GM19463 (cell line): ENCODE measurements at regions not wholly inside any gene's neighbourhood (a gene's known extent, or its start where the extent isn't known, plus 50 kb on each side); places are given as distances from the start of the nearest gene placed in this dataset.
"Not testable (repeated sequence)": the region's sequence is repeated elsewhere in the genome, so short reads cannot be mapped to it uniquely, and the experiment has no call there.

ENCODE experiments used
- ATAC-seq: cut with Tn5 transposase; IDR thresholded peaks from one replicate; pipeline ENCODE4 v1.9.1; 2021; ENCODE audit warnings: mild to moderate bottlenecking, moderate library complexity; ENCODE audit not compliant: unreplicated experiment

DNA sequence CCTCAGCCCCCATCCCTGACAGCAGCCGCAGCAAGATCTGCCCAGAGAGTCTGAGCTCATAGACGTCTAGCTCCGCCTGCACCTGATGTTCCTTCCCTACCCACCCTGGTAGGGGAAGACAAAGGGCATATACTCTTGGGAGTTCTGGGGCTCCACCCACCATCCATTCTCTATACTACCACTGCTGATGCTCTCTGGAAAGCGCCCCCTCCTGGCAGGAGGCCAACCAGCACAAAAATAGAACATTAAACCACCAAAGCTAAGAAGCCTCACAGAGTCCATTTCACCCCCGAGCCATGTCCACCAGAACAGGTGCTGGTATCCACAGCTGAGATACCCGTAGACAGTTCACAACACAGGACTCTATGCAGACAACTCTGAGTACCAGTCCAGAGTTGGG is 662.6 kb upstream of the FAM98A start:
- no peak for ATAC-seq

DNA sequence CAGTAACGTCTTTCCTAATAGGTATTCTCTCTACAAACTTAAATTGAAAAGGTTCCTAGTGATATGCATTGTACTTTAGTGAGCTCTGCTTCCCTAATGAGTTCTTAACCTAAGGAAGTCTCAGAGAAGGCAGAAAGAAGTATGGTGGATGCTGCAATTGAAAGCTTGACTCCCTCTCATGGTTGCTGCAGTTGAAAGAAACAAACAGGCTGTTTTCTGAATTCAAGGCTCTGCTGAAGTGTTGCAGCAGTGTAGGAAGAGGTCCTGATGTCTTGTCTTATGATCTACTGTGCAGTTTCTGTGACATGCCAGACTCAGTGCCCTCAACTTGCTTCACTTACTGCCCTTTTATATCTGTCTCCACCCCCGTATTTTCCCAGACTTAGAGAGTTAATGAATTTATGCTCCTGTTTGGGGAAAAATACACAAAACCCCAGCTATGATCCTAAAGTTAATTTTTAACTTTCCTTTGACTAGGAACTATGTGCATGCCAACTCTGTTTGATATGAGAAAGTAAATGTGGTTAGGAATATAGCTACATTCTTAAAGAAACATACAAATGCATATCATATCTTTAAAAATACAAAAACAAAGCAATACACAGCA is 655.3 kb upstream of the FAM98A start:
- no peak for ATAC-seq

DNA sequence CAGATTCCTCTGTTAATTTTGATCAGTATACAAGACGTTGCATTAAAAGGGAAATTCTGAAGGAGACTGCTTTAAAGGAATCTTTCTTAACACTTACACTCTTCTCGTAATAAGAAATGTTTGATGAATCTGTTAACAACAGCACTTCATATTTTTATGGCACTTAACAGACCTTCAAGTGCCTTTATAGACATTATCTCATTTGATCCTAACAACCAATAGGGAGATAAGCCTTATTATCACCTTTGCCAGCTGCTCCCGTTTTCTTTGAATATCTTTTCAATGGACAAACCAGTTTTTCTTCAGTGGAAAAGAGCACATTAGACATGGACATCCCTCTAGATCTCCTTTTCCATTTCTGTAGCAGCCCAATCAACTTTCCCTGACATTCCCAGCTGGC is 653.0 kb upstream of the FAM98A start:
- ATAC-seq: no peak

DNA sequence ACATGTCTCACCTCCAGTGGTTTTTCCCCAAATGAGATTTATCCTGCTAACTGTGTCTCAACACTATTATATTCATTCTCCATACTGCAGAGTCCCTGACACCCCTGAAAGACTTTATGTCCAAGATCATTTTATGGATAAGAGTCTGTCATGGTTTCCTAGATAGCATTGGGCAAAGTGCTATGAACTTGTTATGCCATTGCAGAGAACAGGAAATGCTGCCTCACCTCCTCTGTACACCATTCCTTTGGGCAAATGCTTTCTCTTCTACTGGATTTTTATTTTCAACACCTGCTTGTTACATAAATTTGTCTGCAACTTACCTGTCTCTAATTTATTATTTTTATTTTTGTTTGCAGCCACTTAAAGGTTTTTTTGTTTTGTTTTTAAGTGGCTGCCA is 652.5 kb upstream of the FAM98A start:
- no peak for ATAC-seq

DNA sequence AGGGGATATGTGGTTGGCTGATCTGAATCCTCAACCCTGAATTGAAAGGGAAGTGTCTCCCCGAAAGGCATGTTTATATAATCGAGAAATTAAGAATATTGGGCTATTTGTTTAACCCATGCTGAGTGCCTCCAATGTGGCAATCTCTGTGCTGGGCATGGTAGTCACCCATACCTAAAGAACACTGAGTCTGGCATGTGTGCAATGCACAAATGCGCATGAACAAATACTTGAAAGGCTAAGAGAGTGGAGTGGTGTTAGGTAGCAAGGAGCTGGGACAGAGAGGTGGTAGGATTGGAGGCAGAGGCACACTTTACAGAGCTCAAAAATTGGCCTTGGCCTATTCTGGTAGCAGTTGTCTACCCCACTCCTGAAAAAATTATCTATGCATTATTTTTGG is 645.1 kb upstream of the FAM98A start:
- no peak for ATAC-seq

DNA sequence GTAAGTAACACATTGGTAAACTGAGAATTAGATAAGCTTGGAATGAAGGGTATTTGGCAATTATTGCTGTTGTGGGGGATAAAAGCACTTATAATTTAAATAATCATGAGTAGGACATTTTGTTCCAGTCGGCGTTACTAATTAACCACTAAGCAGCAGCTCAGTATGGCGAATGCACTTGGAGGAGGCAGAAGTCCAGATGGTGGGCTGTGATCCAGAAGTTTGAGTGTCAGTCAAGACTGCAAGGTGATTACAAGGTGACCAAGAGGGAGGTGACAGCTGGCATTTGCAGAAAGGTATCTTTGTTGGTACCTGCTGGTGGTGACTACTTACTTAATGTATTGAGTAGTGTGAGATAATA is 643.6 kb upstream of the FAM98A start:
- no peak for ATAC-seq

DNA sequence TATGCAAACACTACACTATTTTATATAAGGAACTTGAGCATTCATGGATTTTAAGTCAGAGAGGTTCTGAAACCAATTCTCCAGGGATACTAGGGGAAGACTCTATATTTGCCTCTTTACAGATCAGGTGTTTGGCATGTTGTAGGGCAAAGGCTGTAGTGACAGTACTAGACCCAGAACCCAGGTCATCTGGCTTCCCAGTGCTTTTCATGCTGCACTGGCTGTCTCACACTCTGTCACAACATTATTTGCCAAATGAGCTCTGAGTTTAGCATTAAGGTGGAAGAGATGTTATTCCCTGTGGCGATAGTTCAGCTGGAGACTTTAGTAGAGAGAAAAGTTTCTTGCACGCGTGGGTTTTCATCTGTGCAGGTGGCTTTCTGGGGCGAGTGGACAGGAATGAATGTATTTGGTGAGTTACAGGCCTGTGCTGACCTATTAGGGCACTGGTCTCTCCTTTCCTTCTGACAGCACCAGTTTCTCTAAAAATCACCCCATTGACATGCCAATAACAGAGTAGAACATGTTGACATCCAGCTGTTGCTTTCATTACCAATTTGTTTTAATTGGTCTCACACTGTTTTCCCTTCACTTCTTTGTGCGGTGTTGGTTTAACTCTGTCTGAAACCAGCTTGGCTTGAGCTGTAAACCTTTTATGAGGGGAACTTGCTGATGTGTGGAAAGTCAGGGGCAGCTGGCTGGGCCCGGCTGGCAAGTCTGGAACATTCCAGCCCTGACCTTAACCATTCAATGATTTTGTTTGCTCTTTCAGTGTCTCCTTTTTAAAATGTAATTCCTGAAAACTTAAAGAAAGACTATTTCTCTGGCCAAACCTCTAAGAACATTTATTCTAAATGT is 643.0 kb upstream of the FAM98A start:
- ATAC-seq: no peak

DNA sequence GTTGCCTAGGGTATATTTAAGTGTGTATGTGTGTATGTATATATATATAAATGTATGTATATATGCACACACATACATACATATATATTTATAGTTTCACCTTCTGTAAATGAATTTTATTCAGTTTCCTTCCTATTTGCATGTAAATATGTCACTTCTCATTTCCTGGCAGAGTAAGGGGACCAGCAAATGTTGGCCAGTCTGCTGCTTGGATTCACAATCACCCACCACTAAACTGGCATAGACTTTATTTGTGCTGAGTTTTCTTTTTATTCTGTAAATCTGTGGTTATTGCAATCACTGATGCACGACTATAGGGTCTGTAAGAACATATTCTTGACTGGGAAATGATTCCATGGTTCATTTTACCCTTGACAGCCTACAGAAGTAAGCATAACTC is 640.4 kb upstream of the FAM98A start:
- no peak for ATAC-seq

DNA sequence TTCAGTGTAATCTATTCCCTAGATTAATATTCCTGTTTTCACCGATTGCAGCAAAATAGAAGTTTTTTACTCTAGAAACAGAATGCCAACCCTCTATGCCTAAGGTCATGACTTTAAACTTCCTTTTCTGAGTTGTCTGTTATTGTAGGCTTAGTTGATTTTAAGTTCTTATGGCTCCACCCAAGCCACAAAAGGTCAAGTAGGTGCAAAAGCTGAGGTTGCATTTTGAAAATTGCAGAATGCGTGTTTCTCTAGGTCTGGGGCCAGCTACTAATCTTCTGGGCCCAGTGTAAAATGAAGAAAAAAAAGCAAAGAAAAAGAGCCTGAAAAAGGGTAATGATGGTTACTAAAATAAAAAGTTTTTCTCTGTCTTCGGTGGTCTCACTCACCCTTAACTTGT is 635.7 kb upstream of the FAM98A start:
- ATAC-seq: no peak

DNA sequence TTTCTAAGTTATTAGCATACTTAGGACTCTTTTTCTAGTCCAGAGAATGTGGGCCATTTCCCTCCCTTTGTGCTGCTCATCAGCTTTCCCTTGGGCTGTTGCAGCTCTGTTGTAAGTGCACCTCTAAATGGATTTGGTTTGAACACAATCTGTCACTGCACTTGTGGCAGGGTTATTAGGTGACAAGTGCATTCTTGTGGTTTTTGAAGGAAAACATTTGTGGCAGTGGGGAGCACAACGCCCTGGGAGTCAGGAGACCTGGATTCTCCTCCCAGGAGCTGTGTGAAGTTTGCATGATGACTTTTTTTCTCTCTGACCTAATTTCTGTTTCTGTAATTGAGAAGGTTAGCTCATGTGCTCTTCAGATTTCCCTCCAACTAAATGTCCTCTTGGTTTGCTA is 630.9 kb upstream of the FAM98A start:
- ATAC-seq: no peak

DNA sequence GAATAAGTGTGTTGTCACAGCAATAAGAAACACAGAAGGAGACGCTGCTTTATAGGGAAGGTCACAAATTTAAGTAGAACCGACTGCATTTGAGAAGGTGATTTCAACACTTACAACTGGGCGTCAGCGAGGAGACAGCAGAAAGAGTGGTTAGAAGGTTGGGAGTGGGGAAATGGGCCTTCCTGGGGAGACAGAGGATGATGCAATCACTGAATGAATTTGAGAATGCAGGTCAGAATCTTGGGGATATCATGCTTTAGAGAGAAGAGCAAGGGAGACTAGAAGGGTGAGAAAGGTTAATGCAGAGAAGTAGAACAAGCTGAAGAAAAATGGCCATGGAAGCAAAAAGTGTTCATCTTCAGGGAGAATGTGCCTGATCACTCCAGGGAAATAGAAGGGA is 616.1 kb upstream of the FAM98A start:
- ATAC-seq: no peak

DNA sequence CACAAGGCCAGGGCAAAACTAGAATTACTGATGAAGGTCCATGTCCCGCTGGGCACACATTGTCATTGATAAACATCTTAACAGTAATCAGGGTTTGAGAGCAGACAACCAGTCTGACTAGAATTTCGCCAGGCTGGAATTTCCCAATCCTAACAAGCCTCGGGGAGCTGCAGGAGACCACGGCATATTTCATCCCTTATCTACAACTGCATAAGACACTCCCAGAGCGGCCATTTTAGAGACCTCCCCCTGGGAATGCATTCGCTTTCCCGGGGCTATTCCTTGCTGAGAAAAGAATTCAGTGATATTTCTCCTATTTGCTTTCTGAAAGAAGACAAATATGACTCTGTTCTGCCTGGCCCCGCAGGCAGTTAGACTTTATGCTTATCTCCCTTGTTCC is 611.3 kb upstream of the FAM98A start:
- not testable (repeated sequence) for ATAC-seq

DNA sequence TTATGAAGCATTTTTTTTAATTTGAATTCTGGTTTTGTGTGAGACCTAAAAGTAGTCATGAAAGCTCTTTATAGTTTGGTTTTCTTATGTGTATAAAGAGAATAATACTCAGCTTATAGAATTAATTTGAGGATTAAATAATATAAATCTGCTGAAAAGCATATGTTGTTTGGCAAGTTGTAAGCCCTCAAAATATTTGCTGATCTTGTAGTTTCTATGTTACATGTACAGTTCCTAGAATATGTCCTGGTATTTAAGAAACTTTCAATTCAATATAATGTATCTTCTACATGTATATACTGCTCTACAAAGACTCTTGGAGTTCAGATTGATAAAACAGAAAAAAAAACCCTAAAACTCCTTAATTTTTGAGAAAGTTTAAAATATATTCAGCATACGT is 605.5 kb upstream of the FAM98A start:
- no peak for ATAC-seq

DNA sequence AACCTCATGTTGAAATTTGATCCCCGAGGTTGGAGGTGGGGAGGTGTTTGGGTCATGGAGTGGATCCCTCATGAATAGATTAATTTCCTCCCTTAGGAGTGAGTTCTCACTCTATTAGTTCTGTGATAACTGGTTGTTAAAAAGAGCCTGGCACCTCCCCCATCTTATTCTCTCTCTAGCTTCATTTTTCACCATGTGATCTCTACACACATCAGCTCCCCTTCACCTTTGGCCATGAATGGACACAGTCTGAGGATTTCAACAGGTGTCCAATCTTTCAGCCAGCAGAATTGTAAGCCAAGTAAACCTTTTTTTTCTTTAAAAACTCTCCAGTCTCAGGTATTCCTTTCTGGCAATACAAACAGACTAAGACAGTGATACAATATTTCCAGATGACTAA is 602.0 kb upstream of the FAM98A start:
- ATAC-seq: no peak

DNA sequence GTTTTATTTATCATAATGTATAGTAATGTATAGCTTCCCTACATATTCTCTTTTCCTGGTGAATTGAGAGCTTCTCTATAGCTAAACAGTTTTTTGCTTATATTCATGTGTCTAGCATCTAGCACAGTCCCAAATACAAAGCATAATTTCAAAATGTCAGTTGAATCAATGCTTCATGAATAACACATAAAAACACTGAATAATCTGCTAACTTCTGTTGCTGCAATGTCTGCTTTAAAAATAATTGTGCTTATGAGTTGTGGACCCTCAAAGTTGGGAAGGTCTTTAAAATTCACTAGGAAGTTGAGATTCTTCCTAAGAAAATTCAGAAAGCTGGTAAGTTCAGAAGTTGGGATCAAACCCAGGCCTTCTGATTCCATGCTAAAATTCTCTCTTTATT is 600.9 kb upstream of the FAM98A start:
- no peak for ATAC-seq

DNA sequence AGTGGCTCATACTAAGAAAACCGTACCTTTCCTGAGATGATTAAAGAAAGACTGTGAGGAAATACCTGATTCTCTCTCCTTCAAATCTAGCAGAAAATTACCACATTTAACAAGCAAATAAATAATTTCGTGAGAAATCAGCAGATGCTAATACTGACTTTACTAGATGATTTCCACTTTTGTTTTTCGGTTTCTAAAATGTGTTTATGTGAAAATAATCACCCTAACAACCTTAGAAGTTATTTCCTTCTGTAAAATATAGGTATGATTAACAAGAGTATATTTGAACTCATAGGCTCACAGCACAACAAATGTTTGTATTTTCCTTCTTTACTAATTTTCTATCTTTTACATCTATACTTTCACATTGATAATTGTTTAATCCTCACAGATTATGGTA is 594.1 kb upstream of the FAM98A start:
- no peak for ATAC-seq

DNA sequence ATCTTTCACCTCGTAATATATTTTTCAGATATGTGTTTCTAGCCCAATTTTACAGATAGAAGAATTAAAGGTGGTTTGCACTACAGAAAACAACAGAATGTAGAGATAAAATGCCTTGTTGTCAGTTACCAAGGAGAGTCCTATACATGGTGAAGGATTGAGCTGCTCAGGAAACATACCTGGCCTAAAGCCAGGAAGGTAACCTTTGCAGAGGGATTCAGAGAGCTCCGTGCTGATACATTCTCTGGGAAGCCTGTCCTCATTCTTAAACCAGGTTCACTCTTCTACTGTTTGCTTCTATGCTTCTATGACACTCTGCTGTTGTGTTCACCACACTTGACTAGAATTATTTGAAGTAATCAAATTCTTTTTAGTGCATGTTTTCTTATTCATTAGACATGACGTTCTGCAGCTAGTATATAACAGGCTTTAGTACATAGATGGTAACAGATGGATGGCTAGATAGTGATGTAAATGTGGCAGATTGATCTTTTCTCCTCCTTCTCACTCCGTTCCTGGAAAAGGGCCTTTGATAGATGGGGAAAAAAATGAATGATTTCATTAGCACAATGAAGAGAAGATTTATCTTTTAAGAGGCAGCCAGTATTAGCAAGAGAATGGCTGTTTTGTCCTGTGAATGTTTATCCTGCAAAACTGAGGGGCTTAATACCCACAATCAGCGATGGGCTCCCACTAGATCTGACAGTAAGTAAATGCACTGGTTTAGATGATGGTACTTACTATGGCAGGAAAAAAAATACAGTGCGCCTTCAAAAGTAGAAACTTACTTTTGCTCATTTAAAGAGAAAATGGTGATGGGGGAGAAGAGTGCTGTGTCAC is 589.6 kb upstream of the FAM98A start:
- no peak for ATAC-seq

DNA sequence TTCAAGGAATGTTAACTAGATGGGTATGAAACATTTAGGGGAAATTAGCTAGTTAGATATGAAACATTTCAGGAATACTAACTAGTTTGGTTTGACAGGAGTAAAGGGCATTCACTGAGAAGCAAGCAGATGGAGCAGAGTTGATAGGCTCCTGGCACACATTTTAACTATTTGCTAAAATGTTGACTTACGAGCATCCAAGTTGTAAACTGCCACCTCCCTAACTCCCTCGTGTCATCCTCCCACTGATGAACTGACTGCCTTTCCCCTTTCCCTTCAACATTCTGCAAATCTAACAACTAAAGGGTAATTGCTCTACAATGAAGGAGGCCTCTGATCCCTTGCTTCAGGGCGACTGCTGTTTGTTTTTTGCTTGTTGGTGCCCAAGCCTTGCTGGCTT is 580.4 kb upstream of the FAM98A start:
- ATAC-seq: no peak

DNA sequence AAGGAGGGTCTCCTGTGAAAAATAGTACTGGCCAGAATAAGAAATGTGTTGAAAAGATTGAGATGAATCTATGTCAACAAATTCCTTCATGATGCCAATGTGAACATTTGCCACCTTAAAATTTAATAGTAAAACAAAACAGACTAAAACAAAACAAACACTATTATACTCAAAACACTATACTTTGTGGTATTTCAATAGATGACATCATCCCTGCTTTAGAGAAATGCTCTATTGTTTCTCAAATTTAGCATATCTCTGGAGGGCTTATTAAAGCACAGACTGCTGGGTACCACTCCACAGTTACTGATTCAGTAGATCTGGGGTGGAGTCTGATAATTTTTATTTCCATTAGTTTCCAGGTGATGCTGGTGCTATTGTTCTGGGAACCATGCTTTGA is 579.4 kb upstream of the FAM98A start:
- ATAC-seq: no peak

DNA sequence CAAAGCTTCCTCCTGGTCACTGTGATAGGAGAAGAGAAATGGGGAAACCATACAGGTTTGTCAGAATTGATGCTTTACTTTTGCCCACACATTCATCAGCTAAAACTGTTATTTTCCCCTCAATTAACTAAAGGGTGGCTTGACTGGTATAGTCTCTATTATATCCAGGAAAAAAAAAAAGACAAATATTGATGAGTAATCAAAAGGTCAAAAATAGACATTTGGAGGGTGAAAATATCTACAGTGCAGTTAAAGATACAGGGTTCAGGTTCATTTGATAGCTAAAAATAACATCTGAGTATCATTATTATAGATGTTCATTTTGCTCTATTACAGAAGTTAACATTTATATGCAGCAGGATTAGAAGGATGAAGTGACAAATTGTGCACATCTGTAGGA is 577.6 kb upstream of the FAM98A start:
- ATAC-seq: no peak

DNA sequence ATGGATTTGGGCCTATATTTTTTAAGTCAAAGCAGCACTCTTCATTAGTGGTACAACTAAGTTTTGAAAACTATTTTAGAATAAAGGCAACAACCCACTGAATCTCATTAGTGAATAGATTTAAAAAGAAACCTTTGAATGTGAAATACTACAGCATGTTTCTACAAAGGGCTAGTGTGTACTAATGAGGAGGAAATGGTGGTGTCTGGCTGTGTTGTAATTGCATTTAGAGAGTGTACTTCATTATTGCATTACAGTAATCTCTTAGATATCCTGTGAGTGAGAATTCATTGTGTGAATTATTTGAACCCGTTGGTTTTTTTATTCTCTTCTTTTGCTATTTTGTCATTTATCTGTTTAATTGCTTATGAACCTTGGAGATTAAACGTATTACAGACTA is 575.4 kb upstream of the FAM98A start:
- no peak for ATAC-seq

DNA sequence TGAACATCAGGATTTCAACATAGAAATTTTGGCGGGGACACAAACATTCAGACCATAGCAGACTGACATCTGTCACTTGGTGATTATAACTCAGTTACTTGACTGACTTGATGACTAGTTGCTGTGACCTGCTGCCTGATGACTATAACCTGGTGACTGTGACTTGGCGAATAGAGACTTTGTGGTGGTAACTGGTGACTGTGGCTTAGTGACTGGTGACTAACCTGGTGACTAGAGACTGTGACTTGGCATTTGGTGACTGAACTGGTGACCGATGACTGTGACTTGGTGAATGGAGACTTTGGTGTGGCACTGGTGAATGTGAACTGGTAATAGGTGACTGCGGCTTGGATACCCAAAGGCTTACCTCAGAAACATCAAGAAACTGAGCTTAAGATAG is 563.1 kb upstream of the FAM98A start:
- ATAC-seq: no peak
